ENCODE measurements at regions not wholly inside any gene's neighbourhood (a gene's known extent, or its start where the extent isn't known, plus 50 kb on each side); places are given as distances from the start of the nearest gene placed in this dataset.

GRCh38 chr5:119811458-119811857, 182.1 kb downstream of the FAM170A start:
- TF ChIP-seq CTCF (IDR thresholded peaks at IDR 0.05; ENCODE audit: low read depth, low read length), result no peak
- no peak for TF ChIP-seq POLR2A (IDR thresholded peaks at IDR 0.05; ENCODE audit: extremely low read depth, insufficient read length)
- TF ChIP-seq, protein P1, sequence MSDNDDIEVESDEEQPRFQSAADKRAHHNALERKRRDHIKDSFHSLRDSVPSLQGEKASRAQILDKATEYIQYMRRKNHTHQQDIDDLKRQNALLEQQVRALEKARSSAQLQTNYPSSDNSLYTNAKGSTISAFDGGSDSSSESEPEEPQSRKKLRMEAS (IDR thresholded peaks at IDR 0.05; ENCODE audit: low read depth, low read length), result no peak

Data from NB4 (cell line).